HEK293 (cell line): ENCODE measurements at regions not wholly inside any gene's neighbourhood (a gene's known extent, or its start where the extent isn't known, plus 50 kb on each side); places are given as distances from the start of the nearest gene placed in this dataset.

Experiments
- CTCF ChIA-PET: fragments of 350-600 bp; formaldehyde crosslinking; extraction: SDS; loops from one replicate; lab custom pipeline; 2021; ENCODE audit warnings: antibody characterized with exemption; lab: Yijun Ruan, JAX
- POLR2A ChIA-PET: fragments of 300-600 bp; formaldehyde crosslinking; extraction: SDS; loops from one replicate; lab custom pipeline; 2020; ENCODE audit warnings: antibody characterized with exemption, inconsistent platforms; lab: Yijun Ruan, JAX
- H3K27ac ChIP-seq: fragments of 200-500 bp; sonication (Bioruptor generic); 2 replicates; pipeline ENCODE4 v1.5.1; 2014; ENCODE audit warnings: low read depth, low read length, control low read depth, inconsistent platforms; ENCODE audit errors: extremely low read depth
- H3K36me3 ChIP-seq, 2 experiments: fragments of 200-500 bp in 1 of 2; sonication (Bioruptor generic) in 1 of 2; 1 replicate in 1 of 2; 2 replicates in 1 of 2; pipeline ENCODE4 v1.5.1; 2014 to 2017; ENCODE audit warnings: inconsistent platforms in 2 of 2, low read length in 2 of 2; ENCODE audit not compliant: control insufficient read depth in 2 of 2, insufficient read depth in 1 of 2
- H3K4me1 ChIP-seq: fragments of 200-500 bp; sonication (Bioruptor generic); 2 replicates; pipeline ENCODE4 v1.5.1; 2014; ENCODE audit warnings: mild to moderate bottlenecking, low read length, inconsistent platforms; ENCODE audit not compliant: control insufficient read depth, insufficient read depth
- H3K4me3 ChIP-seq: 2 replicates; pipeline ENCODE4 v1.5.1; 2011; ENCODE audit warnings: low read depth, mild to moderate bottlenecking, control low read depth, low read length, moderate library complexity
- H3K9me3 ChIP-seq: fragments of 200-500 bp; sonication (Bioruptor generic); 2 replicates; pipeline ENCODE4 v1.5.1; 2014; ENCODE audit warnings: low read depth, low read length, inconsistent platforms; ENCODE audit not compliant: control insufficient read depth, insufficient read depth
- ATF2 ChIP-seq: fragments of 450-650 bp; formaldehyde crosslinking; IDR thresholded peaks from 2 replicates; pipeline ENCODE4 v1.5.1; 2016; ENCODE audit warnings: missing biosample characterization, missing genetic modification characterization, low read depth
- EGR2 ChIP-seq: fragments of 450-650 bp; formaldehyde crosslinking; IDR thresholded peaks from 2 replicates; pipeline ENCODE4 v1.5.1; 2016; ENCODE audit warnings: low read depth, missing biosample characterization, missing genetic modification characterization
- FEZF1 ChIP-seq: fragments of 450-650 bp; formaldehyde crosslinking; IDR thresholded peaks from 2 replicates; pipeline ENCODE4 v1.5.1; 2016; ENCODE audit warnings: missing biosample characterization, missing genetic modification characterization
- HOXC10 ChIP-seq: sonication (generic); formaldehyde crosslinking; IDR thresholded peaks from 2 replicates; pipeline ENCODE4 v1.8.1; 2023; ENCODE audit warnings: mild to moderate bottlenecking, missing genetic modification reagents
- MEIS1 ChIP-seq: sonication (generic); formaldehyde crosslinking; IDR thresholded peaks from 2 replicates; pipeline ENCODE4 v1.8.1; 2022; ENCODE audit warnings: missing genetic modification reagents, mild to moderate bottlenecking, borderline replicate concordance
- MZF1 ChIP-seq: fragments of 450-650 bp; formaldehyde crosslinking; IDR thresholded peaks from 2 replicates; pipeline ENCODE4 v1.5.1; 2017; ENCODE audit warnings: missing biosample characterization, missing genetic modification characterization, borderline replicate concordance
- RBAK ChIP-seq: fragments of 450-650 bp; formaldehyde crosslinking; IDR thresholded peaks from 2 replicates; pipeline ENCODE4 v1.5.1; 2016; ENCODE audit warnings: missing biosample characterization, missing genetic modification characterization
- TSHZ1 ChIP-seq: fragments of 450-650 bp; formaldehyde crosslinking; IDR thresholded peaks from 2 replicates; pipeline ENCODE4 v1.5.1; 2016; ENCODE audit warnings: missing biosample characterization, missing genetic modification characterization, borderline replicate concordance
- ZBTB48 ChIP-seq: fragments of 450-650 bp; formaldehyde crosslinking; IDR thresholded peaks from 2 replicates; pipeline ENCODE4 v1.5.1; 2016; ENCODE audit warnings: missing biosample characterization, missing genetic modification characterization
- ZBTB49 ChIP-seq: fragments of 450-650 bp; formaldehyde crosslinking; IDR thresholded peaks from 2 replicates; pipeline ENCODE4 v1.5.1; 2016; ENCODE audit warnings: missing biosample characterization, missing genetic modification characterization, low read depth
- ZNF169 ChIP-seq: fragments of 450-650 bp; formaldehyde crosslinking; IDR thresholded peaks from 2 replicates; pipeline ENCODE4 v1.5.1; 2016; ENCODE audit warnings: missing biosample characterization, missing genetic modification characterization
- ZNF324 ChIP-seq: fragments of 450-650 bp; formaldehyde crosslinking; IDR thresholded peaks from 2 replicates; pipeline ENCODE4 v1.5.1; 2016; ENCODE audit warnings: missing biosample characterization, missing genetic modification characterization
- ZNF354C ChIP-seq: fragments of 450-650 bp; formaldehyde crosslinking; IDR thresholded peaks from 2 replicates; pipeline ENCODE4 v1.5.1; 2016; ENCODE audit warnings: missing biosample characterization, missing genetic modification characterization, low read depth, borderline replicate concordance
- ZNF449 ChIP-seq: fragments of 450-650 bp; formaldehyde crosslinking; IDR thresholded peaks from 2 replicates; pipeline ENCODE4 v1.5.1; 2017; ENCODE audit warnings: missing biosample characterization, mild to moderate bottlenecking, missing genetic modification characterization, moderate library complexity
- ZNF48 ChIP-seq: fragments of 450-650 bp; formaldehyde crosslinking; IDR thresholded peaks from 2 replicates; pipeline ENCODE4 v1.5.1; 2016; ENCODE audit warnings: missing biosample characterization, missing genetic modification characterization
- ZNF514 ChIP-seq: fragments of 450-650 bp; formaldehyde crosslinking; IDR thresholded peaks from 2 replicates; pipeline ENCODE4 v1.5.1; 2016; ENCODE audit warnings: missing biosample characterization, missing genetic modification characterization
- ZNF530 ChIP-seq: fragments of 450-650 bp; formaldehyde crosslinking; IDR thresholded peaks from 2 replicates; pipeline ENCODE4 v1.5.1; 2016; ENCODE audit warnings: low read depth, missing biosample characterization, missing genetic modification characterization
- ZNF555 ChIP-seq: fragments of 450-650 bp; formaldehyde crosslinking; conservative IDR thresholded peaks from 2 replicates; pipeline ENCODE4 v1.5.1; 2017; ENCODE audit warnings: missing biosample characterization, mild to moderate bottlenecking, missing genetic modification characterization, inconsistent platforms
- ZSCAN30 ChIP-seq: fragments of 450-650 bp; IDR thresholded peaks from 2 replicates; pipeline ENCODE4 v1.5.1; 2018; ENCODE audit warnings: missing biosample characterization, mild to moderate bottlenecking, missing genetic modification characterization, moderate library complexity

GRCh38 chr14:101196051-101196712 is 292.7 kb upstream of the RTL1 start (continued):
- no peak for TF ChIP-seq TSHZ1

GRCh38 chr14:101196795-101197590 is 293.5 kb upstream of the RTL1 start:
- Histone ChIP-seq H3K4me1 (no peaks in the 10 kb centered on the region), H3K4me3 (no peak overlapping the region), H3K36me3 (no peaks in the 10 kb centered on the region), H3K27ac (no peak overlapping the region), H3K9me3 (no peaks in the 10 kb centered on the region)
- CTCF ChIA-PET: no interaction called here
- TF ChIP-seq ATF2 (tag by site-specific recombination) (no peak), ZNF354C (tag by site-specific recombination) (no peak)
- POLR2A ChIA-PET: no interaction called here

GRCh38 chr14:101197595-101198397 is 294.3 kb upstream of the RTL1 start:
- POLR2A ChIA-PET: no interaction called here
- no peaks in the 10 kb centered on the region for H3K4me1 ChIP-seq
- no peak overlapping the region for H3K27ac ChIP-seq
- no peak overlapping the region for H3K4me3 ChIP-seq
- H3K36me3 ChIP-seq: no peaks in the 10 kb centered on the region
- H3K9me3 ChIP-seq: no peaks in the 10 kb centered on the region
- CTCF ChIA-PET: no interaction called here
- TF ChIP-seq ZNF555 (tag by site-specific recombination) (no peak), ZNF530 (tag by site-specific recombination) (no peak), ZNF449 (tag by site-specific recombination) (no peak), MZF1 (tag by site-specific recombination) (no peak), MEIS1 (no peak), EGR2 (tag by site-specific recombination) (no peak), ZBTB49 (no peak), ZNF169 (no peak), RBAK (no peak), ZSCAN30 (tag by site-specific recombination) (no peak), ZNF324 (no peak), ZBTB48 (no peak), HOXC10 (CRISPR knock-in tag) (no peak), ZNF514 (tag by site-specific recombination) (no peak), FEZF1 (tag by site-specific recombination) (no peak), ZNF48 (tag by site-specific recombination) (no peak)
